Stimulated activated naive B cell treated with anti-CD40 and anti-IgM and Interleukin-4, amounts not matched to agents 10 μg/mL and 1 μg/mL and 100 μg/mL, for 72 hours (primary cell): ENCODE measurements at regions not wholly inside any gene's neighbourhood (a gene's known extent, or its start where the extent isn't known, plus 50 kb on each side); places are given as distances from the start of the nearest gene placed in this dataset.

Experiments used
- ATAC-seq, 2 donors: fragments of 150-1000 bp; cut with Tn5 transposase; replicated peaks; 2 replicates each; pipeline ENCODE4 v1.10.0; 2021; ENCODE audit warnings: moderate library complexity in 1 of 2
- DNase-seq: peaks from one replicate; pipeline ENCODE4 v3.0.0; 2021
- H3K27ac Mint-ChIP-seq: one replicate; pipeline ENCODE4 v1.8.0; 2022; ENCODE audit warnings: mild to moderate bottlenecking, mixed read lengths
- H3K27me3 Mint-ChIP-seq, 2 donors: one replicate each; pipeline ENCODE4 v1.8.0; 2022; ENCODE audit warnings: mixed read lengths in 2 of 2
- H3K36me3 Mint-ChIP-seq, 2 donors: one replicate each; pipeline ENCODE4 v1.8.0; 2022; ENCODE audit warnings: mixed read lengths in 2 of 2, mild to moderate bottlenecking in 1 of 2
- H3K4me1 Mint-ChIP-seq, 2 donors: one replicate each; pipeline ENCODE4 v1.8.0; 2022; ENCODE audit warnings: mixed read lengths in 2 of 2, mild to moderate bottlenecking in 1 of 2
- H3K4me3 Mint-ChIP-seq, 2 donors: one replicate each; pipeline ENCODE4 v1.8.0; 2022; ENCODE audit warnings: mild to moderate bottlenecking in 2 of 2, mixed read lengths in 2 of 2, moderate library complexity in 1 of 2
- H3K9me3 Mint-ChIP-seq, 2 donors: one replicate each; pipeline ENCODE4 v1.8.0; 2022; ENCODE audit warnings: mixed read lengths in 2 of 2, mild to moderate bottlenecking in 1 of 2

DNA sequence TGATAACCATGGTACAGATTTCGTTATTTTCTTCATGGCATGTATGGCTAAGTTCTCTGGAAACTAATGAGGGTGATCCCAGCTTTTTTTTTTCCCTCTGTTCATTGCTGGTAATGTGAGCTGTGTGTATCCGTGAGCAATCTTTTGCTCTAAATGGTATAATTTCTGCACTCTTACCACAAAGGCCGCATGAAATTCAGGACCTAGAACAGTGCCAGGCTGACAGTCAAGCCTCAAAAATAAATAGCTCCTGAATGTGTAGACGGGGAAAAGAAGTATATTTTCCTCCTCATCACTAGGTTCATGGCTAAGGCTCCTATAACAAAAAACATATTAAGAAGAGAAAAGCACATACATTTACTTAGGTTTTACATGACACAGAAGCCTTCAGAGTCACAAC lies 140.2 kb upstream of the RMST start:
- Mint-ChIP-seq H3K9me3 (no peaks in the 10 kb centered on the region), H3K4me3 (no peak overlapping the region), H3K4me1 (no peaks in the 10 kb centered on the region), H3K27me3 (peaks cover 16 to 22% of the 10 kb centered on the region in 2 donors), H3K36me3 (no peaks in the 10 kb centered on the region), H3K27ac (no peak overlapping the region)
- ATAC-seq (no peak), DNase-seq (no peak)

DNA sequence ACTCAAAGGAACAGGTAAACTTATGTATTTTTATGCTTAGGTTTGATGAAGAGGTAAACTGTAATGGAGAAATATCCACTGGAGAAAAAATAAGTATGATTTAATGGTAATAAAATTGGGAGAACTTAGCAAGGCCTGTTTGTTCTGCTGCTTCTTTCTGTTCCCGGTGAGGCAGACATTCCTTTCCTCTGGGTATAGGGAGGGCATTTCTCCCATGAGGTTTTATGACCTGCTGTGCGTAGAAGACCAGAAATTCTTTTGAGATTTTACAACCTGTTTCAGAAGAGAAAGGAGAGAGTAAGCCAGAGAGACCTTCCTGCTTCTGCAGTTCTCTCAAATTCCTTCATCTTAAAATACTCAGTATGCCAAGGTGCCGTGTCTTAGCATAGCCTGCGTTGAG lies 139.4 kb upstream of the RMST start:
- DNase-seq = no peak
- Mint-ChIP-seq H3K27ac (no peak overlapping the region), H3K4me1 (no peaks in the 10 kb centered on the region), H3K9me3 (no peaks in the 10 kb centered on the region), H3K4me3 (no peak overlapping the region), H3K27me3 (peaks cover 18 to 22% of the 10 kb centered on the region in 2 donors), H3K36me3 (no peaks in the 10 kb centered on the region)
- no peak for ATAC-seq

DNA sequence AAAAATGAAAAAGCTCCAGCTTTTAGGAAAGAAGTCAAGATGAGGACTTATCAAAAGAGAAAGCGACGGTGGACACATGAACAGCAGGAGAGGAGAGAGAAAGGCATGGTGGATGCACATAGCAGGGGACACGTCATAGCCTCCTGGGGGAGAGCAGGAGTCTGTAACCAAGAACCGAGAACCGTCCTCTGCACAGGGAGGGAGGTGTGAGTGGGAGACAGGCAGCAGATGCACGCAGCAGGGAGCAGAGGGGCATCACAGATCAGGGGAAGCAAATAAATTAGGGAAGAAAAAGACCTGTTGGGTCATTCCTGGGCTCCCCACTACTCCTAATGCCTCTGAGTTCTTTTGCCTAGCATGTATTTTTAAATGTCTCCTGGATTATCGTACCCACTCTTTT lies 138.1 kb upstream of the RMST start:
- Mint-ChIP-seq H3K36me3 (no peaks in the 10 kb centered on the region), H3K4me3 (no peak overlapping the region), H3K27me3 (peaks cover 18 to 34% of the 10 kb centered on the region in 2 donors), H3K9me3 (no peaks in the 10 kb centered on the region), H3K27ac (no peak overlapping the region), H3K4me1 (no peaks in the 10 kb centered on the region)
- no peak for DNase-seq
- ATAC-seq = no peak

DNA sequence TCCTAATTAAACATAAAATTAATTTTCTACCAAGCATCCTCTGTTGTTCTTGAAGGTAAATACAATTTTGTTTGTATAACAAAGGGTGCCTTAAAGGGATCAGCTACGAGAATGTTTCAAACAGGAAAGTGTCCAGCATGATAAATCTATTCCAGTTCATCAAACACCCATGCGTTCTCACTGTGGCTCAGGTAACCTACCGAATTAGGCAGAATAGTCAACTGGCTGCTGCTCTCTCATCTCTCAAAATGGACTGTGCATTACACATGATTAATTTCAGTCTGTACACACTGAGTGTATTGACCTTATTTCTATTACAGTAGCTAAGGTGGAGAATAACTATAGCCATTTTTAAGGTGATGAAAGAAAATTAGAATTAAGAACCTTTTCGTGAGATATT lies 127.5 kb upstream of the RMST start:
- H3K4me1 Mint-ChIP-seq = no peaks in the 10 kb centered on the region
- ATAC-seq = no peak
- peaks cover 0 to 2% of the 10 kb centered on the region in 2 donors for H3K9me3 Mint-ChIP-seq
- DNase-seq = no peak
- H3K27ac Mint-ChIP-seq = no peak overlapping the region
- H3K27me3 Mint-ChIP-seq = no peaks in the 10 kb centered on the region
- no peak overlapping the region for H3K4me3 Mint-ChIP-seq
- no peaks in the 10 kb centered on the region for H3K36me3 Mint-ChIP-seq

DNA sequence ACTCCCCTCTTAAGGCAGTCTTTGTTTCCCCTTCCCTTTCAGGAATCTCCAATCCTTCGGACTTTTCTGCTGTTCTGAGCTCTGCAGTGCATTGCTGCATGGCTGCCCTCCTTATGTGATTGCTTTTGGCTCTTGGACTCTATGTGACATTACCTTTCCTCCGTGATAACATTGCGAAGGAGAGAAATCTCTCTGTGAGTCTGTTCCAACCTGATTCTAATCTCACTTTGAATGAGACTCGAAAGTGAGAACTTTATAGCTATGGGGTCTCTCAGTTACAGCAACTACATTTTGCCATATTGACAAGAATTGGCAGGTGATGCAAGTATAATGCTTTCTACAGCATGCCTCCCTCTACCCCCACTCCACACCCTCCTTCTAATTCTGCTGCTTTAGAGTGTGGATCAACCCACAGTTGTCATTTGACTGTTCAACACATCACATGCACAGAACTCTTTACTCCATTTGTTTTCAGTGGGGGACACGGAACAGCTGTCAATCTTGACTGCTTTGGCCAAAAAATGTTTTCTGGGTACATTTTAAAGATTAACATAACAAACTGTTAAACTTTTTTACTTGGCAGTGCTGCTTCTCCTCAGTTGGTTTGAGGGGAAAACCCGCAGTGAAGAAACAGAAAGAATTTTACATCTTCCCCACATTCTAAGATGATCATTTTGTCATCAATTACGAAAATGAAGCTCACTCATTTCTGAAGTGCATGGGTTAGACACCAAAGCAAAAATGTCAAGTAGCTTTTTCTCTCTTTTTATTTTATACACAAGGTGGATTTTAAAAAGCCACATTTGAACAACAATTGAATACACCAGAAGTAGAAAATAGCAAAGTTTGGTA lies 125.5 kb upstream of the RMST start:
- no peak overlapping the region for H3K27ac Mint-ChIP-seq
- ATAC-seq (no peak), DNase-seq (no peak)
- no peaks in the 10 kb centered on the region for H3K4me1 Mint-ChIP-seq
- H3K27me3 Mint-ChIP-seq = no peaks in the 10 kb centered on the region
- H3K9me3 Mint-ChIP-seq = no peaks in the 10 kb centered on the region
- no peak overlapping the region for H3K4me3 Mint-ChIP-seq
- no peaks in the 10 kb centered on the region for H3K36me3 Mint-ChIP-seq

DNA sequence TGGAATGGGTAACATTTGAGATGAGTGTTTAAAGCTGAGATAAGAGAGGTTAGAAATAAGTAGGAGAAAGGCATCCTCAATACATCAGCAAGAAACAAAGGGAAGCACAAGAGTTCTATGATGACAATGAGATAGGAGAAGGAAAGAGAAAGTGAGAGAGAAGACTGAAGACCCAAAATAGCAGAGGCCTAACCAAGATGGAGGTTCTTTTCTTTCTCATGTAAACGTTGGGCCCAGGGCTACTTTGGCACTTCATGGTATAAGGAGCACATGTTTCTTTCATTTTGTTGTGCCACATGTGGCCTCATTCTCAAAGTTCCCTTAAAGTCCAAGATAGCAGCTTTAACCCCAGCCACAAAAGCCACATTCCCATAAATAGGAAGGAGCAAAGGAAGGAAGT lies 120.5 kb upstream of the RMST start:
- no peak overlapping the region for H3K27ac Mint-ChIP-seq
- no peaks in the 10 kb centered on the region for H3K9me3 Mint-ChIP-seq
- no peaks in the 10 kb centered on the region for H3K27me3 Mint-ChIP-seq
- ATAC-seq (no peak), DNase-seq (no peak)
- no peaks in the 10 kb centered on the region for H3K4me1 Mint-ChIP-seq
- no peaks in the 10 kb centered on the region for H3K36me3 Mint-ChIP-seq
- H3K4me3 Mint-ChIP-seq = no peak overlapping the region

DNA sequence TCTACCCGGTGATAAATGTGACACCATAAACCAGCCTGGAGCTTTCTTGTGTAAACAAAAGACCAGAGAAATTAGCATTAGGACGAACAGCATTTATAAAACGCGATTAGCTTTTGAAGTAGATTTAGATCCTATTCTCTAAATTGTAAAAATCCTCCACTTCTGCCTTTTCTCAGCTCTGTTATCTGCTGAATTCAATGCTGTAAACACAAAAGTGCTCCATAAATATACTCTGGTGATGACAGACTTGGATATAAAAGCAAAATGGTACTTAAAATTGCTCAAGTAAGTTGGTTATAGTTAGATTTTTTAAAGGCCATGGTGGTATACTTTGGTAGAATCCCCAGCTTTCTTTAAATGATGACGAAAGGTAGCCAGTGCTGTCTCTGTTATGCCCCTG lies 114.6 kb upstream of the RMST start:
- Mint-ChIP-seq H3K4me3 (no peak overlapping the region), H3K9me3 (peaks cover 0 to 3% of the 10 kb centered on the region in 2 donors), H3K27ac (no peak overlapping the region), H3K27me3 (peaks cover 0 to 3% of the 10 kb centered on the region in 2 donors), H3K36me3 (no peaks in the 10 kb centered on the region), H3K4me1 (no peaks in the 10 kb centered on the region)
- DNase-seq (no peak), ATAC-seq (no peak)

DNA sequence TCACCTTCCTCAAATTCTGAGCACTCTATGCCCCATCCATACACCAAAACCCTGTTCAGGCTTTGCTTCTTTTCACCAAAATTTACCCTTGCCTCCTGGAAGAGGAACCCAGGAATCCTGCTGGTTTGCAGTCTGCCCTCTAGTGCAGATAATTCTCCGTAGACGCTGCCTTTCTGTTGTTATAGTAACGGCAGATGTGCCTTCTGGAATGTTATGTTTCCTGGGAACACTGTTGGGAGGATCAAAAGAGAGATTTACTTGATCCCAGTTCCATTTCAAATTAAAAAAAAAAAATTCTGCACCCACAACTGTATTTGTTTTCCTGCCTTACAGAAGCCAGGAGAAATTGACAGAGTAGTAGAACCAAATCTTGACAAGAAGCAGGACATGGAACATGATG lies 104.2 kb upstream of the RMST start:
- H3K4me1 Mint-ChIP-seq = no peaks in the 10 kb centered on the region
- no peak overlapping the region for H3K27ac Mint-ChIP-seq

DNA sequence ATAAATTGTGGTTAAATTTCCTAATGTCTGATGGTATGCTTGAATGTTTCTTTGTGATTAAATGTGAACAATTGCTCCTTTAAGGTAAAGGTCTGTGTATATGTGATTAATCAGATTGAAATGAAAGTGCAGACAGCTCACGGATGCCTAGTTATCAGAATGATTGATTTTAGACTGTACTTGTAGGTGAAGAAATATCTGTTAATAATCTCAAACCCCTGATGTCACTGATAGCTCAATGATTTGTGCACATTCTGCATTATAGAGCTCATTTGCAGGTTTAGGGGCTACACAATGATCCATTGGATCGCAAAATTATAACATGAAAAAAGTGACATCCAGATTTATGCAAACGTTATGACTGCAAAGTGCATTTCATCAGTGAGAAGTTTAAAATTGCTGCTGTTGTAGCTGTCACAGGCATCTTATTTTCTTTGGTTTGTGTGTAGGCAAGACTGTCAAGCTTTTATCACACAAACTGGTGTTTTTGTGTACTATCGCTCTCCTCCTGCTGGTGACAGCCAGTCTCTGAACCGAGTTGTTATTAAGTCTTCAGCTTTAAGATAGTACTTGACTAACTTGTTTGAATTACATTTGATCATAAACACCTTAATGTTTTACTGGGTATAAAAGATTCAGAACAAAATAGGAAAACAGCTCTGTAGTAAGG lies 103.4 kb upstream of the RMST start:
- Mint-ChIP-seq H3K4me1 (no peaks in the 10 kb centered on the region), H3K36me3 (no peaks in the 10 kb centered on the region)

More for the DNA sequence above, 104.2 kb upstream of the RMST start:
- H3K4me3 Mint-ChIP-seq = no peak overlapping the region
- DNase-seq = no peak
- no peak for ATAC-seq
- H3K27me3 Mint-ChIP-seq = peaks cover 4 to 6% of the 10 kb centered on the region in 2 donors
- H3K9me3 Mint-ChIP-seq = peaks cover 8 to 9% of the 10 kb centered on the region in 2 donors
- no peaks in the 10 kb centered on the region for H3K36me3 Mint-ChIP-seq

DNA sequence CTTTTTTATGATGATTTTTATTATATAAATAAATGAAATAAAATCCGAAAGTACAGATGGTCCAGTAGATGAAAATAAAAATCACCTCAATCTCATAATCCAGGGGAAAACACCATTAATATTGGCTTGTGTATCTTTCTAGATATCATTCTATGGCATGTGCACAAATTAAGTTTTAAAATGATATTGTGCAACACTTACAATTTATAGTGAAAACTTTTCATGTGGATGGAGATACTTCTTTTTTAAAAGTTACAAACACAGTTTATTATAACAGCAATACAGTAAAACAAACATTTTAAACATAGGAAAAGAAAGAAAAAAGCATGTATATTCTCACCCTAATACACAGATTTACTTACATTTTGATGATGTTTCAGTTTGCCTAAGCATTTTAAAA lies 98.9 kb upstream of the RMST start:
- ATAC-seq (no peak), DNase-seq (no peak)
- no peaks in the 10 kb centered on the region for H3K4me1 Mint-ChIP-seq
- peaks cover 6 to 8% of the 10 kb centered on the region in 2 donors for H3K27me3 Mint-ChIP-seq
- no peaks in the 10 kb centered on the region for H3K36me3 Mint-ChIP-seq
- no peak overlapping the region for H3K4me3 Mint-ChIP-seq
- H3K27ac Mint-ChIP-seq = no peak overlapping the region
- peaks cover 0 to 2% of the 10 kb centered on the region in 2 donors for H3K9me3 Mint-ChIP-seq

More for the DNA sequence above, 103.4 kb upstream of the RMST start:
- no peak for ATAC-seq
- peaks cover 4 to 6% of the 10 kb centered on the region in 2 donors for H3K27me3 Mint-ChIP-seq
- no peak for DNase-seq
- no peak overlapping the region for H3K4me3 Mint-ChIP-seq
- H3K9me3 Mint-ChIP-seq = peaks cover 8 to 9% of the 10 kb centered on the region in 2 donors
- H3K27ac Mint-ChIP-seq = no peak overlapping the region

DNA sequence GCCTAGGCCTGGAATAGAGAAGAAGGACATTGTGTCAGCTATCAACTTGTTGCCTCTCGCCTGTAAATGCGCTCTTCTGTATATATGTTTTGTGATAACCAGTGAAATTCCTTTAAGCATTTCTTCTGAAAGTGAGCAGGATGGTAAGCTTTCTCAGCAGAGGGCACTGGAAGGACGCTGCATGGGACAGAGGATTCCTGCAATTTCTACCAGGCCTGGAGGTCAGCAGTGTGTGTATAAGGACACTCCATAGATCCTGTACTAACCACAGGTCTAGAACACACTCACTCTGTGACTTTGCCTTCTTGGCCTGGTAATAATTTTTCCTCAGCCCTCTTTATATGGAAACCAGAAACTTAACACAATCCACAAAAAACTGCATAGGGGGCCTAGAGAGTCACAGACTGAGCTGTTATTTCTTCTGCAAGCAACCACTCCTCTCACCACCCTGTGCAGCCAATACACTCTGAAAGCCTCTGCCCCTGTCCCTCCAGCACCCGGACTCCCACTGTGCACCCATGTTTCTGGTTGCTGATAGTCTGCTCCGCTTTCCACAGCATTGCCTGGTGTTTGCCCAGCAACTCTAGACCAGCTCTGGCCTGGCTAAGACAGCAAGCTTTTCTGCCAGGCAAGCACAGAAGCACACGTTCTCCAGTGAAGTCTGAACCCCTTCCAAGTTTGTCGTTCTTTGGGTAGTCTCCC lies 94.0 kb upstream of the RMST start:
- Mint-ChIP-seq H3K27ac (no peak overlapping the region), H3K36me3 (no peaks in the 10 kb centered on the region), H3K4me1 (no peaks in the 10 kb centered on the region), H3K9me3 (no peaks in the 10 kb centered on the region), H3K4me3 (no peak overlapping the region), H3K27me3 (peaks cover 0 to 4% of the 10 kb centered on the region in 2 donors)
- ATAC-seq = no peak
- no peak for DNase-seq

DNA sequence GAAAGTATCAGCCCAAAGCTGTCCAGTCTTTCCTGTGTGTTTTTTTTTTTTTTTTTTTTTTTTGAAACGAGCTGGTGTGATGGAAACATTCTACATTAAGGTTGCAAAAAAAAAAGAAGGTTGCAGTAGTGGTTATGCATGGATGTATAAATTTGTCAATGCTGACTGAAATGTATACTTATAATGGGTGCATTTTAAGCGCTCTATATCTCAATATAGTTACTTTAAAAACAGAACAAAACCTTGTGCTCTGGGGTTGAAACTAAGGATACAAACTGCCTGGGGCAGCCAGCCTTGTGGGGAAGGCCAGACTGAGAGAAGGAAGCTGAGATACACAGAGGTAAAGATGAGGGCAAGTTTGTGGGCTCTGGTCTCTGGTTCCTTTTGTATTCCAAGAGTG lies 87.3 kb upstream of the RMST start:
- Mint-ChIP-seq H3K36me3 (no peaks in the 10 kb centered on the region), H3K27me3 (no peaks in the 10 kb centered on the region), H3K9me3 (peaks cover 0 to 1% of the 10 kb centered on the region in 2 donors), H3K4me3 (no peak overlapping the region), H3K27ac (no peak overlapping the region), H3K4me1 (no peaks in the 10 kb centered on the region)
- ATAC-seq (no peak), DNase-seq (no peak)

DNA sequence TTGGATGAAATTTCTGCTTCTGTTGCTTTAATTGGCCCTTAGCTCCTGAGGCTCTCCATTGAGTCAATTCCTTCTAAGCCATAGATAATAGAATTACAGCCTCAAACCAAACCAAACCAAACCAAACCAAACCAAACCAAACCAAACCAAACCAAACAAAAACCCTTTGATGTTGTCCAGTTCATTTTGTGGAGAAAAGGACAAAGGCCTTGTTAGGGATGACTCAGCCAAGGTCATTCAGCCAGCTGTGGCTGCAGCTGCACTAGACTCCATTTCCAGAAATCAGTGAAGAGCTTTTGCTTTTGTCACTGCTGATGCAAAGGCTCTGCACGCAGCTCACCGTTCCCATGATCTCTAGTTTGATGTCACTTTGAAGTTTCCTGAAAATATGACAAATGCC lies 82.2 kb upstream of the RMST start:
- Mint-ChIP-seq H3K27me3 (peaks cover 0 to 3% of the 10 kb centered on the region in 2 donors), H3K4me1 (no peaks in the 10 kb centered on the region), H3K27ac (no peak overlapping the region), H3K4me3 (no peak overlapping the region), H3K9me3 (peaks cover 0 to 4% of the 10 kb centered on the region in 2 donors), H3K36me3 (no peaks in the 10 kb centered on the region)
- DNase-seq = no peak
- ATAC-seq = no peak

DNA sequence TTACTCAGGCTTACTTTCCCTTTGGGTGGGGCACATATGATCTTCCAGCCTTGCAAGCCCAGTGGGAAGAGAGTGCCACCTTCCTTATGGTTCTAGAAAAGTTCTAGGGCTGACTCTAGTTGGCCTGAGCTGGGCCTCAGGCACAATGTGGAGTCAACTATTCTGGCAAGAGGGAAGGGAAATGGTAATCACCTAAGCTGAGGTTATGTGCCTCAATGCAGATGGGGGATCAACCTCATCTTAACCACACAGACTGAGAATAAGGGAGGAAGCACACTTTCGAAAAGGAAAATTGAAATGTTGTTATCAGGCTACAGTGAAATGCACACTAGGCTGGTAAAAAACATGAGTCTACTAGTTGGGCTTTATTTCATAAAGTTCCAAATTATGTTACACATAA lies 77.5 kb upstream of the RMST start:
- H3K4me1 Mint-ChIP-seq = no peaks in the 10 kb centered on the region
- no peak overlapping the region for H3K4me3 Mint-ChIP-seq
- DNase-seq = no peak
- no peaks in the 10 kb centered on the region for H3K36me3 Mint-ChIP-seq
- H3K9me3 Mint-ChIP-seq = peaks cover 0 to 3% of the 10 kb centered on the region in 2 donors
- peaks cover 0 to 8% of the 10 kb centered on the region in 2 donors for H3K27me3 Mint-ChIP-seq
- no peak for ATAC-seq
- no peak overlapping the region for H3K27ac Mint-ChIP-seq
